SW480 (cell line): ENCODE measurements at regions not wholly inside any gene's neighbourhood (a gene's known extent, or its start where the extent isn't known, plus 50 kb on each side); places are given as distances from the start of the nearest gene placed in this dataset.

Experiments used
- DNase-seq: peaks from one replicate; pipeline ENCODE4 v3.0.0-alpha.2; 2016; ENCODE audit warnings: low spot score

GRCh38 chr10:105793071-105793470 is 1152.0 kb downstream of the SORCS3 start:
- DNase-seq, result no peak

GRCh38 chr10:105785721-105786120 is 1144.6 kb downstream of the SORCS3 start:
- no peak for DNase-seq

- DNase-seq, result no peak
These were observed 1142.9 kb downstream of the SORCS3 start for GRCh38 chr10:105783936-105784483.

- DNase-seq, result no peak
These were observed 1133.8 kb downstream of the SORCS3 start for GRCh38 chr10:105774881-105775280.

- no peak for DNase-seq
These were observed 1133.3 kb downstream of the SORCS3 start for GRCh38 chr10:105774351-105774750.

- no peak for DNase-seq
These were observed 1129.6 kb downstream of the SORCS3 start for GRCh38 chr10:105770524-105771212.

- DNase-seq, result no peak
These were observed 1128.4 kb downstream of the SORCS3 start for GRCh38 chr10:105769248-105770184.

GRCh38 chr10:105763611-105764010 is 1122.5 kb downstream of the SORCS3 start:
- no peak for DNase-seq

GRCh38 chr10:105761576-105762260 is 1120.6 kb downstream of the SORCS3 start:
- DNase-seq, result no peak

GRCh38 chr10:105759669-105760068 is 1118.6 kb downstream of the SORCS3 start:
- DNase-seq, result no peak

- DNase-seq, result no peak
These were observed 1117.3 kb downstream of the SORCS3 start for GRCh38 chr10:105758209-105758998.

- no peak for DNase-seq
These were observed 1116.2 kb downstream of the SORCS3 start for GRCh38 chr10:105757302-105757701.

GRCh38 chr10:105756386-105756785 is 1115.3 kb downstream of the SORCS3 start:
- DNase-seq, result no peak

GRCh38 chr10:105751688-105752087 is 1110.6 kb downstream of the SORCS3 start:
- no peak for DNase-seq

- DNase-seq, result no peak
These were observed 1104.6 kb downstream of the SORCS3 start for GRCh38 chr10:105745596-105746148.

GRCh38 chr10:105743343-105744056 is 1102.4 kb downstream of the SORCS3 start:
- DNase-seq, result no peak

- no peak for DNase-seq
These were observed 1101.8 kb downstream of the SORCS3 start for GRCh38 chr10:105742923-105743322.

- DNase-seq, result peak; percentile 29
These were observed 1101.1 kb downstream of the SORCS3 start for GRCh38 chr10:105742184-105742583.

- DNase-seq, result no peak
These were observed 1093.4 kb downstream of the SORCS3 start for GRCh38 chr10:105734479-105734878.

- DNase-seq, result no peak
These were observed 1092.8 kb downstream of the SORCS3 start for GRCh38 chr10:105733924-105734323.
